HCT116 (cell line): ENCODE measurements at regions not wholly inside any gene's neighbourhood (a gene's known extent, or its start where the extent isn't known, plus 50 kb on each side); places are given as distances from the start of the nearest gene placed in this dataset.

ENCODE experiments used
- ATAC-seq: fragments of 200-7000 bp; cut with Tn5 transposase; 2 replicates; pipeline ENCODE4 v1.9.1; 2020; ENCODE audit warnings: mild to moderate bottlenecking, moderate library complexity
- BruUV-seq: library from RNA; stranded (reverse); fragments of 400-500 nt; replicated peaks from 2 replicates; lab custom pipeline; 2021; lab: Mats Ljungman, UMichigan
- CTCF ChIA-PET: fragments of 300-600 bp; sonication (Branson Sonifier 250); formaldehyde crosslinking; loops from one replicate; lab custom pipeline; 2021; ENCODE audit warnings: antibody characterized with exemption; lab: Charles Lee
- POLR2A ChIA-PET: fragments of 300-600, 350-600 bp; sonication (Branson Sonifier 250); formaldehyde crosslinking; loops from one replicate; lab custom pipeline; 2021; ENCODE audit warnings: antibody characterized with exemption; lab: Charles Lee
- RAD21 ChIA-PET, 2 experiments: fragments of 300-600 bp; sonication (Branson Sonifier 250); formaldehyde crosslinking; loops; one replicate each; lab custom pipeline; 2023; ENCODE audit warnings: low total read pairs in 2 of 2; ENCODE audit not compliant: uncharacterized antibody in 2 of 2, unreplicated experiment in 2 of 2, low non-redundant PET in 1 of 2; lab: Charles Lee
- DNase-seq: peaks from one replicate; pipeline ENCODE4 v3.0.0-alpha.2; 2010; ENCODE audit warnings: low read depth, low spot score
- H2AFZ ChIP-seq: fragments of 200-600 bp; shearing (Covaris generic), sonication (generic); 2 replicates; pipeline ENCODE4 v1.6.1; 2017; ENCODE audit warnings: low read depth, mixed run types, mixed read lengths, antibody characterized with exemption, low read length; ENCODE audit not compliant: poor library complexity, severe bottlenecking
- H3K27ac ChIP-seq: 2 replicates; pipeline ENCODE4 v1.5.1; 2012; ENCODE audit warnings: low read depth, low read length
- H3K27me3 ChIP-seq: fragments of 200-600 bp; sonication (generic); 2 replicates; pipeline ENCODE4 v1.6.1; 2016; ENCODE audit warnings: mixed run types, low read length, mixed read lengths; ENCODE audit not compliant: insufficient read depth
- H3K36me3 ChIP-seq, 2 experiments: fragments of 200-500 bp in 1 of 2; fragments of 200-600 bp in 1 of 2; sonication (Bioruptor generic) in 1 of 2; sonication (generic) in 1 of 2; 2 replicates each; pipeline versions ENCODE4 v1.5.1 to v1.6.1; 2014 to 2016; ENCODE audit warnings: low read length in 2 of 2, inconsistent platforms in 1 of 2, mixed read lengths in 1 of 2, mixed run types in 1 of 2; ENCODE audit not compliant: insufficient read depth in 2 of 2, control insufficient read depth in 1 of 2
- H3K4me1 ChIP-seq, 2 experiments: fragments of 200-600 bp in 1 of 2; sonication (generic) in 1 of 2; 2 replicates each; pipeline versions ENCODE4 v1.5.1 to v1.6.1; 2012 to 2017; ENCODE audit warnings: low read length in 2 of 2, inconsistent platforms in 1 of 2, mild to moderate bottlenecking in 1 of 2, mixed read lengths in 1 of 2, mixed run types in 1 of 2, moderate library complexity in 1 of 2; ENCODE audit not compliant: insufficient read depth in 2 of 2, control insufficient read depth in 1 of 2
- H3K4me2 ChIP-seq: fragments of 200-600 bp; sonication (generic); 2 replicates; pipeline ENCODE4 v1.6.1; 2017; ENCODE audit warnings: mixed run types, low read length, mixed read lengths
- H3K4me3 ChIP-seq, 2 experiments: fragments of 200-600 bp in 1 of 2; sonication (generic) in 1 of 2; replicated peaks in 1 of 2; 2 replicates each; pipeline ENCODE4 v1.5.1; 2011 to 2016; ENCODE audit warnings: low read length in 2 of 2, control low read depth in 1 of 2, low read depth in 1 of 2, mild to moderate bottlenecking in 1 of 2, mixed read lengths in 1 of 2, mixed run types in 1 of 2
- H3K79me2 ChIP-seq: fragments of 200-600 bp; sonication (generic); 2 replicates; pipeline ENCODE4 v1.6.1; 2017; ENCODE audit warnings: mild to moderate bottlenecking, mixed run types, low read length, moderate library complexity, mixed read lengths; ENCODE audit not compliant: insufficient read depth
- H3K9ac ChIP-seq: fragments of 200-600 bp; sonication (generic); 2 replicates; pipeline ENCODE4 v1.6.1; 2016; ENCODE audit warnings: low read length, mixed read lengths
- H3K9me2 ChIP-seq: fragments of 200-600 bp; sonication (generic), shearing (Covaris generic); 2 replicates; pipeline ENCODE4 v1.6.1; 2017; ENCODE audit warnings: mixed run types, mild to moderate bottlenecking, moderate library complexity; ENCODE audit not compliant: insufficient read depth
- H3K9me3 ChIP-seq, 2 experiments: fragments of 200-500 bp in 1 of 2; fragments of 200-600 bp in 1 of 2; sonication (Bioruptor generic) in 1 of 2; sonication (generic) in 1 of 2; 2 replicates each; pipeline ENCODE4 v1.6.1; 2014 to 2017; ENCODE audit warnings: low read length in 2 of 2, mixed read lengths in 2 of 2, inconsistent platforms in 1 of 2, low read depth in 1 of 2, mild to moderate bottlenecking in 1 of 2, mixed run types in 1 of 2, moderate library complexity in 1 of 2; ENCODE audit not compliant: control insufficient read depth in 1 of 2, insufficient read depth in 1 of 2
- H4K20me1 ChIP-seq: fragments of 200-600 bp; sonication (generic), shearing (Covaris generic); 2 replicates; pipeline ENCODE4 v1.6.1; 2017; ENCODE audit warnings: mixed run types, mild to moderate bottlenecking, moderate library complexity; ENCODE audit not compliant: insufficient read depth
- CBX3 ChIP-seq: IDR thresholded peaks from 2 replicates; pipeline ENCODE4 v1.6.1; 2012; ENCODE audit warnings: low read depth
- EGR1 ChIP-seq: IDR thresholded peaks from 2 replicates; pipeline ENCODE4 v1.6.1; 2012; ENCODE audit warnings: low read depth
- EZH2 ChIP-seq: fragments of 200-600 bp; sonication (generic); IDR thresholded peaks from 2 replicates; pipeline ENCODE4 v1.6.1; 2017; ENCODE audit warnings: antibody characterized with exemption, mixed run types
- EZH2phosphoT487 ChIP-seq: fragments of 200-600 bp; IDR thresholded peaks from 2 replicates; pipeline ENCODE4 v1.6.1; 2018; ENCODE audit warnings: antibody characterized with exemption, borderline replicate concordance
- JUND ChIP-seq: IDR thresholded peaks from 2 replicates; pipeline ENCODE4 v1.6.1; 2012
- POLR2A ChIP-seq: IDR thresholded peaks from 2 replicates; pipeline ENCODE4 v1.7.0; 2011; ENCODE audit warnings: borderline replicate concordance; ENCODE audit not compliant: insufficient read depth, insufficient read length; ENCODE audit errors: extremely low read depth
- RAD21 ChIP-seq: IDR thresholded peaks from 2 replicates; pipeline ENCODE4 v1.6.1; 2012; ENCODE audit warnings: low read depth, mild to moderate bottlenecking
- SP1 ChIP-seq: IDR thresholded peaks from 2 replicates; pipeline ENCODE4 v1.6.1; 2012; ENCODE audit warnings: low read depth
- SRF ChIP-seq: IDR thresholded peaks from 2 replicates; pipeline ENCODE4 v1.6.1; 2012; ENCODE audit warnings: low read depth
- TCF7L2 ChIP-seq: IDR thresholded peaks from 2 replicates; pipeline ENCODE4 v1.7.0; 2011; ENCODE audit warnings: borderline replicate concordance, inconsistent platforms; ENCODE audit not compliant: insufficient read depth, insufficient read length; ENCODE audit errors: extremely low read depth
- ZFX ChIP-seq: fragments of 450-650 bp; IDR thresholded peaks from 2 replicates; pipeline ENCODE4 v1.6.1; 2017
- intact Hi-C: fragments of 100-400 bp; cut with micrococcal nuclease; formaldehyde crosslinking; loops from 2 replicates; pipeline ENCODE4 v1.10.0; 2022
- TF ChIP-seq, protein P1 (sequence below), 3 experiments: fragments of 200-600 bp in 1 of 3; sonication (generic) in 1 of 3; IDR thresholded peaks in 2 of 3; conservative IDR thresholded peaks in 1 of 3; 2 replicates each; pipeline ENCODE4 v1.5.1; 2012 to 2017; ENCODE audit warnings: low read depth in 2 of 3, low read length in 2 of 3, antibody characterized with exemption in 1 of 3, borderline replicate concordance in 1 of 3, control low read depth in 1 of 3, mild to moderate bottlenecking in 1 of 3, mixed read lengths in 1 of 3, mixed run types in 1 of 3, moderate library complexity in 1 of 3; ENCODE audit not compliant: insufficient read depth in 1 of 3
- TF ChIP-seq, protein P2 (sequence below): IDR thresholded peaks from 2 replicates; pipeline ENCODE4 v1.6.1; 2012; ENCODE audit warnings: low read depth
- TF ChIP-seq, protein P3 (sequence below): IDR thresholded peaks from 2 replicates; pipeline ENCODE4 v1.6.1; 2012
- TF ChIP-seq, protein P4 (sequence below): IDR thresholded peaks from 2 replicates; pipeline ENCODE4 v1.6.1; 2011; ENCODE audit warnings: mild to moderate bottlenecking, low read length, moderate library complexity; ENCODE audit not compliant: insufficient replicate concordance; ENCODE audit errors: extremely low read depth
- TF ChIP-seq, protein P5 (sequence below): IDR thresholded peaks from 2 replicates; pipeline ENCODE4 v1.6.1; 2012

DNA sequence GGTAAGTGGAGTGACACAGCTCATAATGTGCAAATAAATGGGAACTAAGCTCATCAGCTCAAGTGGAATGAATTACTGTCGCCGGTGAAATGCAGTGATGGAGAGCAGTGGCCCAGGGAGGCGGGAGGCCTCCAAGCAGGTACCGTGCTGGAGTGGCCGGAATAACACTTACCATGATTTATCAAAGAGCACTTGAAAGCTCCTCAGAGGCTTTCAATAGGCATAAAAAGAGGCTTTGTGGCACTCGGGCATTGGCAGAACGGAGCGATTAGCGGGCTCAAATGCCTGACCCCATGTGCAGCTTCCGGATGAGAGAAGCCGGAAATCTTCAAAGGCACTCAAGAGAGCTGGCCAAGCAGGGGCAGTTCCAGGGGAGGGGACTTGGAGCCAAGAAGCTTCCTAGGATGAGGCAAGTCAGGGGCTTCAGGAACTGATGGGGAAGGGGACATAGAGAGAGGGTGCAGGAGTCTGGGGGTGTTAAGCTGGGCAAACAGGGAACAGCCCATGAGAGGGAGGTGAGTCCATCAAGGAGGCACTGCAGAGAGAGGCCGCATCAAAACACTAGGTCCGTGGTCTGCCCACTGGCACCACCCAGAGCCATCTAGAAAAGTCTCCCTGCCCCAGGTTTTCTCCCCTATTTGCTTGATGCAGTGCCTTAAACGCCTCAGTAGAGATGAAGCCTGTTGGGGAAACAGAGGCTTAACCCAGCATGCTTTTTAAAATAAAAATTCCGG, 144.0 kb upstream of the IRX6 start:
- H2AFZ ChIP-seq = no peak overlapping the region
- no peak overlapping the region for H3K9ac ChIP-seq
- DNase-seq (no peak), ATAC-seq (no peak)
- BruUV-seq = no TSS peak
- no peaks in the 10 kb centered on the region for H3K79me2 ChIP-seq
- intact Hi-C loops = no loop called here
- no peak overlapping the region for H3K4me3 ChIP-seq
- RAD21 ChIA-PET = no interaction called here
- H3K4me2 ChIP-seq = no peak overlapping the region
- CTCF ChIA-PET = no interaction called here
- POLR2A ChIA-PET = no interaction called here
- TF ChIP-seq, protein P1, sequence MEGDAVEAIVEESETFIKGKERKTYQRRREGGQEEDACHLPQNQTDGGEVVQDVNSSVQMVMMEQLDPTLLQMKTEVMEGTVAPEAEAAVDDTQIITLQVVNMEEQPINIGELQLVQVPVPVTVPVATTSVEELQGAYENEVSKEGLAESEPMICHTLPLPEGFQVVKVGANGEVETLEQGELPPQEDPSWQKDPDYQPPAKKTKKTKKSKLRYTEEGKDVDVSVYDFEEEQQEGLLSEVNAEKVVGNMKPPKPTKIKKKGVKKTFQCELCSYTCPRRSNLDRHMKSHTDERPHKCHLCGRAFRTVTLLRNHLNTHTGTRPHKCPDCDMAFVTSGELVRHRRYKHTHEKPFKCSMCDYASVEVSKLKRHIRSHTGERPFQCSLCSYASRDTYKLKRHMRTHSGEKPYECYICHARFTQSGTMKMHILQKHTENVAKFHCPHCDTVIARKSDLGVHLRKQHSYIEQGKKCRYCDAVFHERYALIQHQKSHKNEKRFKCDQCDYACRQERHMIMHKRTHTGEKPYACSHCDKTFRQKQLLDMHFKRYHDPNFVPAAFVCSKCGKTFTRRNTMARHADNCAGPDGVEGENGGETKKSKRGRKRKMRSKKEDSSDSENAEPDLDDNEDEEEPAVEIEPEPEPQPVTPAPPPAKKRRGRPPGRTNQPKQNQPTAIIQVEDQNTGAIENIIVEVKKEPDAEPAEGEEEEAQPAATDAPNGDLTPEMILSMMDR (IDR thresholded peaks at IDR 0.05 in 2 of 3, conservative IDR thresholded peaks at IDR 0.05 in 1 of 3; ENCODE audit: borderline replicate concordance in 1 of 3, insufficient read depth in 1 of 3, low read depth in 2 of 3, low read length in 2 of 3) = no peak
- TF ChIP-seq, protein P2, sequence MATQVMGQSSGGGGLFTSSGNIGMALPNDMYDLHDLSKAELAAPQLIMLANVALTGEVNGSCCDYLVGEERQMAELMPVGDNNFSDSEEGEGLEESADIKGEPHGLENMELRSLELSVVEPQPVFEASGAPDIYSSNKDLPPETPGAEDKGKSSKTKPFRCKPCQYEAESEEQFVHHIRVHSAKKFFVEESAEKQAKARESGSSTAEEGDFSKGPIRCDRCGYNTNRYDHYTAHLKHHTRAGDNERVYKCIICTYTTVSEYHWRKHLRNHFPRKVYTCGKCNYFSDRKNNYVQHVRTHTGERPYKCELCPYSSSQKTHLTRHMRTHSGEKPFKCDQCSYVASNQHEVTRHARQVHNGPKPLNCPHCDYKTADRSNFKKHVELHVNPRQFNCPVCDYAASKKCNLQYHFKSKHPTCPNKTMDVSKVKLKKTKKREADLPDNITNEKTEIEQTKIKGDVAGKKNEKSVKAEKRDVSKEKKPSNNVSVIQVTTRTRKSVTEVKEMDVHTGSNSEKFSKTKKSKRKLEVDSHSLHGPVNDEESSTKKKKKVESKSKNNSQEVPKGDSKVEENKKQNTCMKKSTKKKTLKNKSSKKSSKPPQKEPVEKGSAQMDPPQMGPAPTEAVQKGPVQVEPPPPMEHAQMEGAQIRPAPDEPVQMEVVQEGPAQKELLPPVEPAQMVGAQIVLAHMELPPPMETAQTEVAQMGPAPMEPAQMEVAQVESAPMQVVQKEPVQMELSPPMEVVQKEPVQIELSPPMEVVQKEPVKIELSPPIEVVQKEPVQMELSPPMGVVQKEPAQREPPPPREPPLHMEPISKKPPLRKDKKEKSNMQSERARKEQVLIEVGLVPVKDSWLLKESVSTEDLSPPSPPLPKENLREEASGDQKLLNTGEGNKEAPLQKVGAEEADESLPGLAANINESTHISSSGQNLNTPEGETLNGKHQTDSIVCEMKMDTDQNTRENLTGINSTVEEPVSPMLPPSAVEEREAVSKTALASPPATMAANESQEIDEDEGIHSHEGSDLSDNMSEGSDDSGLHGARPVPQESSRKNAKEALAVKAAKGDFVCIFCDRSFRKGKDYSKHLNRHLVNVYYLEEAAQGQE = no peak
- TF ChIP-seq SRF (no peak), EZH2phosphoT487 (no peak), TCF7L2 (no peak), JUND (no peak), POLR2A (no peak), CBX3 (no peak), SP1 (no peak), RAD21 (no peak), EZH2 (no peak), EGR1 (no peak), ZFX (no peak)
- TF ChIP-seq, protein P3, sequence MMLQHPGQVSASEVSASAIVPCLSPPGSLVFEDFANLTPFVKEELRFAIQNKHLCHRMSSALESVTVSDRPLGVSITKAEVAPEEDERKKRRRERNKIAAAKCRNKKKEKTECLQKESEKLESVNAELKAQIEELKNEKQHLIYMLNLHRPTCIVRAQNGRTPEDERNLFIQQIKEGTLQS = no peak
- TF ChIP-seq, protein P4, sequence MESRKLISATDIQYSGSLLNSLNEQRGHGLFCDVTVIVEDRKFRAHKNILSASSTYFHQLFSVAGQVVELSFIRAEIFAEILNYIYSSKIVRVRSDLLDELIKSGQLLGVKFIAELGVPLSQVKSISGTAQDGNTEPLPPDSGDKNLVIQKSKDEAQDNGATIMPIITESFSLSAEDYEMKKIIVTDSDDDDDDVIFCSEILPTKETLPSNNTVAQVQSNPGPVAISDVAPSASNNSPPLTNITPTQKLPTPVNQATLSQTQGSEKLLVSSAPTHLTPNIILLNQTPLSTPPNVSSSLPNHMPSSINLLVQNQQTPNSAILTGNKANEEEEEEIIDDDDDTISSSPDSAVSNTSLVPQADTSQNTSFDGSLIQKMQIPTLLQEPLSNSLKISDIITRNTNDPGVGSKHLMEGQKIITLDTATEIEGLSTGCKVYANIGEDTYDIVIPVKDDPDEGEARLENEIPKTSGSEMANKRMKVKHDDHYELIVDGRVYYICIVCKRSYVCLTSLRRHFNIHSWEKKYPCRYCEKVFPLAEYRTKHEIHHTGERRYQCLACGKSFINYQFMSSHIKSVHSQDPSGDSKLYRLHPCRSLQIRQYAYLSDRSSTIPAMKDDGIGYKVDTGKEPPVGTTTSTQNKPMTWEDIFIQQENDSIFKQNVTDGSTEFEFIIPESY = no peak
- TF ChIP-seq, protein P5, sequence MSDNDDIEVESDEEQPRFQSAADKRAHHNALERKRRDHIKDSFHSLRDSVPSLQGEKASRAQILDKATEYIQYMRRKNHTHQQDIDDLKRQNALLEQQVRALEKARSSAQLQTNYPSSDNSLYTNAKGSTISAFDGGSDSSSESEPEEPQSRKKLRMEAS = no peak
- no peaks in the 10 kb centered on the region for H3K36me3 ChIP-seq
- no peaks in the 10 kb centered on the region for H3K9me2 ChIP-seq
- no peaks in the 10 kb centered on the region for H3K9me3 ChIP-seq
- peaks cover 28% of the 10 kb centered on the region for H3K27me3 ChIP-seq
- H3K27ac ChIP-seq = no peak overlapping the region
- no peaks in the 10 kb centered on the region for H3K4me1 ChIP-seq
- H4K20me1 ChIP-seq = no peaks in the 10 kb centered on the region
